MM.1S (cell line): ENCODE measurements at regions not wholly inside any gene's neighbourhood (a gene's known extent, or its start where the extent isn't known, plus 50 kb on each side); places are given as distances from the start of the nearest gene placed in this dataset.

Source experiments
- DNase-seq: peaks from one replicate; pipeline ENCODE4 v3.0.0-alpha.2; 2015
- H2AFZ ChIP-seq: fragments of 300-600 bp; sonication (generic); 2 replicates; pipeline ENCODE4 v1.6.0; 2016; ENCODE audit warnings: antibody characterized with exemption, low read length
- H3F3A ChIP-seq: fragments of 300-600 bp; sonication (generic); 2 replicates; pipeline ENCODE4 v1.6.1; 2016; ENCODE audit warnings: mild to moderate bottlenecking, antibody characterized with exemption, low read length, moderate library complexity, mixed read lengths; ENCODE audit not compliant: insufficient read depth
- H3K27ac ChIP-seq: fragments of 300-600 bp; sonication (generic); 2 replicates; pipeline ENCODE4 v1.5.1; 2016; ENCODE audit warnings: mild to moderate bottlenecking, low read length
- H3K27me3 ChIP-seq: fragments of 300-600 bp; sonication (generic); replicated peaks from 2 replicates; pipeline ENCODE4 v1.6.0; 2016; ENCODE audit warnings: low read length; ENCODE audit not compliant: insufficient read depth
- H3K36me3 ChIP-seq: fragments of 300-600 bp; sonication (generic); replicated peaks from 2 replicates; pipeline ENCODE4 v1.6.1; 2016; ENCODE audit warnings: mild to moderate bottlenecking, low read length, mixed read lengths; ENCODE audit not compliant: insufficient read depth
- H3K4me1 ChIP-seq: fragments of 300-600 bp; sonication (generic); 2 replicates; pipeline ENCODE4 v1.6.1; 2016; ENCODE audit warnings: low read length, mixed read lengths
- H3K4me2 ChIP-seq: fragments of 300-600 bp; sonication (generic); 2 replicates; pipeline ENCODE4 v1.6.0; 2016; ENCODE audit warnings: low read depth, low read length
- H3K4me3 ChIP-seq: fragments of 300-600 bp; sonication (generic); 2 replicates; pipeline ENCODE4 v1.5.1; 2016; ENCODE audit warnings: low read length, mixed read lengths
- H3K79me2 ChIP-seq: fragments of 300-600 bp; sonication (generic); 2 replicates; pipeline ENCODE4 v1.6.1; 2016; ENCODE audit warnings: mixed run types, low read length, mixed read lengths
- H3K9ac ChIP-seq: fragments of 300-600 bp; sonication (generic); 2 replicates; pipeline ENCODE4 v1.6.1; 2016; ENCODE audit warnings: low read length, mixed read lengths
- H3K9me2 ChIP-seq: fragments of 300-600 bp; sonication (generic); replicated peaks from 2 replicates; pipeline ENCODE4 v1.6.1; 2016; ENCODE audit warnings: mild to moderate bottlenecking, low read length, mixed read lengths; ENCODE audit not compliant: insufficient read depth
- H3K9me3 ChIP-seq: fragments of 300-600 bp; sonication (generic); replicated peaks from 2 replicates; pipeline ENCODE4 v1.6.1; 2016; ENCODE audit warnings: mild to moderate bottlenecking, low read length, mixed read lengths; ENCODE audit not compliant: insufficient read depth
- H4K20me1 ChIP-seq: fragments of 300-600 bp; sonication (generic); 2 replicates; pipeline ENCODE4 v1.6.1; 2016; ENCODE audit warnings: mild to moderate bottlenecking, low read length, moderate library complexity, mixed read lengths; ENCODE audit not compliant: insufficient read depth
- CTCF ChIP-seq: fragments of 300-600 bp; sonication (generic); IDR thresholded peaks from 2 replicates; pipeline ENCODE4 v1.5.1; 2016; ENCODE audit warnings: antibody characterized with exemption, low read length, mixed read lengths
- EZH2 ChIP-seq: fragments of 300-600 bp; sonication (generic); optimal IDR thresholded peaks from 2 replicates; pipeline ENCODE3; 2017; ENCODE audit warnings: low read depth, mild to moderate bottlenecking, antibody characterized with exemption, low read length, mixed read lengths
- EZH2phosphoT487 ChIP-seq: fragments of 300-600 bp; sonication (generic); IDR thresholded peaks from 2 replicates; pipeline ENCODE4 v1.6.1; 2018; ENCODE audit warnings: antibody characterized with exemption, low read length

- no peak for DNase-seq
- Histone ChIP-seq H3K36me3 (no peaks in the 10 kb centered on the region), H2AFZ (no peak overlapping the region), H3K9ac (no peak overlapping the region), H3K79me2 (no peaks in the 10 kb centered on the region), H3K4me2 (no peak overlapping the region), H3K27me3 (no peaks in the 10 kb centered on the region), H3K4me1 (no peaks in the 10 kb centered on the region), H3K4me3 (no peak overlapping the region), H3F3A (no peaks in the 10 kb centered on the region), H4K20me1 (no peaks in the 10 kb centered on the region), H3K9me3 (no peaks in the 10 kb centered on the region), H3K9me2 (no peaks in the 10 kb centered on the region), H3K27ac (no peak overlapping the region)
- TF ChIP-seq EZH2phosphoT487 (no peak), CTCF (no peak), EZH2 (no peak)
These were observed 633.1 kb downstream of the NLGN4X start for GRCh38 chrX:5595570-5595969.

GRCh38 chrX:5586726-5587125, 641.9 kb downstream of the NLGN4X start:
- no peak for DNase-seq

GRCh38 chrX:5575407-5575806, 653.3 kb downstream of the NLGN4X start:
- no peak for DNase-seq
- no peaks in the 10 kb centered on the region for H3K79me2 ChIP-seq
- H3F3A ChIP-seq: no peaks in the 10 kb centered on the region
- no peaks in the 10 kb centered on the region for H4K20me1 ChIP-seq
- no peak overlapping the region for H3K9ac ChIP-seq
- H3K4me1 ChIP-seq: no peaks in the 10 kb centered on the region
- no peaks in the 10 kb centered on the region for H3K9me2 ChIP-seq
- no peak overlapping the region for H3K4me3 ChIP-seq
- no peak overlapping the region for H3K4me2 ChIP-seq
- H3K36me3 ChIP-seq: no peaks in the 10 kb centered on the region
- no peaks in the 10 kb centered on the region for H3K9me3 ChIP-seq
- TF ChIP-seq EZH2phosphoT487 (no peak), EZH2 (no peak), CTCF (no peak)
- no peak overlapping the region for H2AFZ ChIP-seq
- H3K27me3 ChIP-seq: no peaks in the 10 kb centered on the region
- H3K27ac ChIP-seq: no peak overlapping the region

More at GRCh38 chrX:5586726-5587125, 641.9 kb downstream of the NLGN4X start:
- no peaks in the 10 kb centered on the region for H3K9me3 ChIP-seq
- H3K27me3 ChIP-seq: no peaks in the 10 kb centered on the region
- H3K9ac ChIP-seq: no peak overlapping the region
- no peaks in the 10 kb centered on the region for H3K9me2 ChIP-seq
- no peaks in the 10 kb centered on the region for H3K79me2 ChIP-seq
- no peak overlapping the region for H3K4me3 ChIP-seq
- H3K36me3 ChIP-seq: no peaks in the 10 kb centered on the region
- H3K27ac ChIP-seq: no peak overlapping the region
- H3K4me1 ChIP-seq: no peaks in the 10 kb centered on the region
- H3F3A ChIP-seq: no peaks in the 10 kb centered on the region
- no peak for TF ChIP-seq EZH2phosphoT487
- no peak for TF ChIP-seq EZH2
- TF ChIP-seq CTCF: no peak
- no peak overlapping the region for H2AFZ ChIP-seq
- H3K4me2 ChIP-seq: no peak overlapping the region
- H4K20me1 ChIP-seq: no peaks in the 10 kb centered on the region

- Histone ChIP-seq H3K27me3 (no peaks in the 10 kb centered on the region), H3K36me3 (no peaks in the 10 kb centered on the region)
These were observed 659.7 kb downstream of the NLGN4X start for GRCh38 chrX:5568934-5569333.

More at GRCh38 chrX:5568934-5569333, 659.7 kb downstream of the NLGN4X start:
- no peaks in the 10 kb centered on the region for H4K20me1 ChIP-seq
- no peak overlapping the region for H3K27ac ChIP-seq
- no peaks in the 10 kb centered on the region for H3K9me2 ChIP-seq
- H3K9me3 ChIP-seq: no peaks in the 10 kb centered on the region
- H3K4me3 ChIP-seq: no peak overlapping the region
- H3K9ac ChIP-seq: no peak overlapping the region
- no peaks in the 10 kb centered on the region for H3F3A ChIP-seq
- no peak for DNase-seq
- no peaks in the 10 kb centered on the region for H3K79me2 ChIP-seq
- H3K4me1 ChIP-seq: no peaks in the 10 kb centered on the region
- TF ChIP-seq EZH2: no peak
- no peak overlapping the region for H2AFZ ChIP-seq
- no peak overlapping the region for H3K4me2 ChIP-seq
